ENCODE measurements at regions not wholly inside any gene's neighbourhood (a gene's known extent, or its start where the extent isn't known, plus 50 kb on each side); places are given as distances from the start of the nearest gene placed in this dataset.

GRCh38 chr15:97684249-97684648 lies 276.3 kb upstream of the ARRDC4 start:
- Histone ChIP-seq H3K27ac (ENCODE audit: low read depth, low read length) (no peak overlapping the region), H3K27me3 (ENCODE audit: control insufficient read depth, low read length) (no peaks in the 10 kb centered on the region), H3K4me3 (ENCODE audit: low read length) (no peak overlapping the region), H3K79me2 (ENCODE audit: control insufficient read depth, low read length) (no peaks in the 10 kb centered on the region), H3K4me2 (ENCODE audit: low read length) (no peak overlapping the region), H4K20me1 (ENCODE audit: control insufficient read depth, insufficient read depth, low read depth, low read length) (no peaks in the 10 kb centered on the region), H3K9me2 (replicated peaks; ENCODE audit: control insufficient read depth, low read length) (no peaks in the 10 kb centered on the region), H3F3A (ENCODE audit: control insufficient read depth, insufficient read depth) (no peaks in the 10 kb centered on the region), H3K9me3 (ENCODE audit: control insufficient read depth, insufficient read depth, low read length) (no peaks in the 10 kb centered on the region), H3K36me3 (ENCODE audit: control insufficient read depth, low read length) (no peaks in the 10 kb centered on the region), H3K4me1 (ENCODE audit: control insufficient read depth, low read length) (no peaks in the 10 kb centered on the region)
- TF ChIP-seq EZH2phosphoT487 (IDR thresholded peaks at IDR 0.05; ENCODE audit: borderline replicate concordance, low read length): no peak
- TF ChIP-seq CTCF (IDR thresholded peaks at IDR 0.05; ENCODE audit: low read depth, low read length, poor library complexity, severe bottlenecking): no peak

GRCh38 chr15:97686324-97686723 lies 274.2 kb upstream of the ARRDC4 start:
- H3K36me3 ChIP-seq (ENCODE audit: control insufficient read depth, low read length): no peaks in the 10 kb centered on the region
- no peak overlapping the region for H3K4me2 ChIP-seq (ENCODE audit: low read length)
- no peaks in the 10 kb centered on the region for H3K79me2 ChIP-seq (ENCODE audit: control insufficient read depth, low read length)
- H3F3A ChIP-seq (ENCODE audit: control insufficient read depth, insufficient read depth): no peaks in the 10 kb centered on the region
- no peak overlapping the region for H3K4me3 ChIP-seq (ENCODE audit: low read length)
- no peaks in the 10 kb centered on the region for H3K9me3 ChIP-seq (ENCODE audit: control insufficient read depth, insufficient read depth, low read length)
- no peaks in the 10 kb centered on the region for H3K9me2 ChIP-seq (replicated peaks; ENCODE audit: control insufficient read depth, low read length)
- no peaks in the 10 kb centered on the region for H4K20me1 ChIP-seq (ENCODE audit: control insufficient read depth, insufficient read depth, low read depth, low read length)
- no peak overlapping the region for H3K27ac ChIP-seq (ENCODE audit: low read depth, low read length)
- TF ChIP-seq CTCF (IDR thresholded peaks at IDR 0.05; ENCODE audit: low read depth, low read length, poor library complexity, severe bottlenecking) (no peak), EZH2phosphoT487 (IDR thresholded peaks at IDR 0.05; ENCODE audit: borderline replicate concordance, low read length) (no peak)
- no peaks in the 10 kb centered on the region for H3K4me1 ChIP-seq (ENCODE audit: control insufficient read depth, low read length)
- no peaks in the 10 kb centered on the region for H3K27me3 ChIP-seq (ENCODE audit: control insufficient read depth, low read length)

GRCh38 chr15:97687654-97688053 lies 272.8 kb upstream of the ARRDC4 start:
- no peaks in the 10 kb centered on the region for H3K9me2 ChIP-seq (replicated peaks; ENCODE audit: control insufficient read depth, low read length)
- no peaks in the 10 kb centered on the region for H3K4me1 ChIP-seq (ENCODE audit: control insufficient read depth, low read length)
- no peaks in the 10 kb centered on the region for H3K27me3 ChIP-seq (ENCODE audit: control insufficient read depth, low read length)
- no peak overlapping the region for H3K4me3 ChIP-seq (ENCODE audit: low read length)
- H4K20me1 ChIP-seq (ENCODE audit: control insufficient read depth, insufficient read depth, low read depth, low read length): no peaks in the 10 kb centered on the region
- H3K27ac ChIP-seq (ENCODE audit: low read depth, low read length): no peak overlapping the region
- H3K36me3 ChIP-seq (ENCODE audit: control insufficient read depth, low read length): no peaks in the 10 kb centered on the region
- H3K9me3 ChIP-seq (ENCODE audit: control insufficient read depth, insufficient read depth, low read length): no peaks in the 10 kb centered on the region
- no peaks in the 10 kb centered on the region for H3F3A ChIP-seq (ENCODE audit: control insufficient read depth, insufficient read depth)
- no peaks in the 10 kb centered on the region for H3K79me2 ChIP-seq (ENCODE audit: control insufficient read depth, low read length)
- no peak overlapping the region for H3K4me2 ChIP-seq (ENCODE audit: low read length)
- TF ChIP-seq CTCF (IDR thresholded peaks at IDR 0.05; ENCODE audit: low read depth, low read length, poor library complexity, severe bottlenecking) (no peak), EZH2phosphoT487 (IDR thresholded peaks at IDR 0.05; ENCODE audit: borderline replicate concordance, low read length) (no peak)

- H3K9me2 ChIP-seq (replicated peaks; ENCODE audit: control insufficient read depth, low read length): no peaks in the 10 kb centered on the region
- H3K27me3 ChIP-seq (ENCODE audit: control insufficient read depth, low read length): no peaks in the 10 kb centered on the region
- no peak overlapping the region for H3K27ac ChIP-seq (ENCODE audit: low read depth, low read length)
- no peaks in the 10 kb centered on the region for H3K36me3 ChIP-seq (ENCODE audit: control insufficient read depth, low read length)
- H3K4me3 ChIP-seq (ENCODE audit: low read length): no peak overlapping the region
- H3F3A ChIP-seq (ENCODE audit: control insufficient read depth, insufficient read depth): no peaks in the 10 kb centered on the region
- no peaks in the 10 kb centered on the region for H4K20me1 ChIP-seq (ENCODE audit: control insufficient read depth, insufficient read depth, low read depth, low read length)
- no peaks in the 10 kb centered on the region for H3K4me1 ChIP-seq (ENCODE audit: control insufficient read depth, low read length)
- no peak for TF ChIP-seq EZH2phosphoT487 (IDR thresholded peaks at IDR 0.05; ENCODE audit: borderline replicate concordance, low read length)
- no peak for TF ChIP-seq CTCF (IDR thresholded peaks at IDR 0.05; ENCODE audit: low read depth, low read length, poor library complexity, severe bottlenecking)
- H3K79me2 ChIP-seq (ENCODE audit: control insufficient read depth, low read length): no peaks in the 10 kb centered on the region
- H3K9me3 ChIP-seq (ENCODE audit: control insufficient read depth, insufficient read depth, low read length): no peaks in the 10 kb centered on the region
- no peak overlapping the region for H3K4me2 ChIP-seq (ENCODE audit: low read length)
These were observed 272.3 kb upstream of the ARRDC4 start for GRCh38 chr15:97688177-97688576.
